ENCODE measurements at regions not wholly inside any gene's neighbourhood (a gene's known extent, or its start where the extent isn't known, plus 50 kb on each side); places are given as distances from the start of the nearest gene placed in this dataset.

GRCh38 chr22:48782326-48782725, 1045.3 kb downstream of the BRD1 start:
- Histone ChIP-seq H3K4me3 (no peak overlapping the region), H3K4me1 (no peaks in the 10 kb centered on the region), H3K27me3 (no peaks in the 10 kb centered on the region), H3K9me3 (peaks cover 0 to 9% of the 10 kb centered on the region in 2 donors), H3K36me3 (no peaks in the 10 kb centered on the region), H3K27ac (no peak overlapping the region)
- DNase-seq (no peak), ATAC-seq (no peak)
- intact Hi-C loops (cut with DNase I): no loop called here
- TF ChIP-seq CTCF (IDR thresholded peaks at IDR 0.05): no peak

GRCh38 chr22:48781868-48782267, 1045.8 kb downstream of the BRD1 start:
- no peak overlapping the region for H3K4me3 ChIP-seq
- no peaks in the 10 kb centered on the region for H3K4me1 ChIP-seq
- H3K27me3 ChIP-seq: no peaks in the 10 kb centered on the region
- H3K9me3 ChIP-seq: peaks cover 0 to 14% of the 10 kb centered on the region in 2 donors
- intact Hi-C loops (cut with DNase I): no loop called here
- DNase-seq (no peak), ATAC-seq (no peak)
- TF ChIP-seq CTCF (IDR thresholded peaks at IDR 0.05): no peak
- no peak overlapping the region for H3K27ac ChIP-seq
- H3K36me3 ChIP-seq: no peaks in the 10 kb centered on the region

GRCh38 chr22:48781391-48781790, 1046.3 kb downstream of the BRD1 start:
- Histone ChIP-seq H3K36me3 (no peaks in the 10 kb centered on the region), H3K27ac (no peak overlapping the region), H3K4me1 (no peaks in the 10 kb centered on the region), H3K27me3 (no peaks in the 10 kb centered on the region), H3K4me3 (no peak overlapping the region), H3K9me3 (peaks cover 0 to 19% of the 10 kb centered on the region in 2 donors)
- no peak for DNase-seq
- TF ChIP-seq CTCF (IDR thresholded peaks at IDR 0.05): no peak
- ATAC-seq: no peak
- intact Hi-C loops (cut with DNase I): no loop called here

DNA sequence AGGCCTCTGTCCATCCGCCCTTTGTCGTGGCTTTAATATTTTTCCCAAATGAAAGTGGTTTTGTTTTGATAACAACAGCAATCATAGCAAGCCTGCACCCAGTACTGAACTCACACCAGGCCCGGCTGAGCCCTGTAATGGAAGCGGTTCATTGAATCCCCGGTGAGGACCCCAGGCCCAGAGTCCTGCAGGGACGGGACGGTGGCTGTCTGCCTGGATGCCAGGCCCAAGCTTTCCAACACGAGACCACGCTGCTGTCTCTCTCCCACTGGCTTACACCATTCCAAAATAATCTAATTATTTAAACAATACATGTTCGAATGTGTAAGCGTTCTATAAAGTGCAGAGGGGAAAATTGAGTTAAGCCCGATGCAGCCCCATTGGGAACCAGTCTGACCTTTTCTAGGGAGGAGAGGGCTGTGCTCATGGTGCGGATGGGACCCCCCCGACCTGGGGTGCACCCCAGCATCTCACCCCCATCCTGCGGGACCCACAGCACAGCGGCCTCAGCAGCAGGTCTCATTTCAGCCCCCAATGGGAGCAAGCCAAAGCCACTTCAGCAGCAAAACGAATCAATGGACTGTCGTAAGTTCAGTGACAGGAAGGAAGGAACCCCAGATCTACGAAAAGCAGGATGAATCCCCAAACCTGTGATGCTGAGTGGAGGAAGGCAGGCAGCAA, 1046.9 kb downstream of the BRD1 start:
- DNase-seq: no peak
- intact Hi-C loops (cut with DNase I): no loop called here
- Histone ChIP-seq H3K4me3 (no peak overlapping the region), H3K27me3 (no peaks in the 10 kb centered on the region), H3K9me3 (peaks cover 0 to 24% of the 10 kb centered on the region in 2 donors), H3K27ac (no peak overlapping the region), H3K4me1 (no peaks in the 10 kb centered on the region), H3K36me3 (no peaks in the 10 kb centered on the region)
- no peak for TF ChIP-seq CTCF (IDR thresholded peaks at IDR 0.05)
- ATAC-seq: no peak

DNA sequence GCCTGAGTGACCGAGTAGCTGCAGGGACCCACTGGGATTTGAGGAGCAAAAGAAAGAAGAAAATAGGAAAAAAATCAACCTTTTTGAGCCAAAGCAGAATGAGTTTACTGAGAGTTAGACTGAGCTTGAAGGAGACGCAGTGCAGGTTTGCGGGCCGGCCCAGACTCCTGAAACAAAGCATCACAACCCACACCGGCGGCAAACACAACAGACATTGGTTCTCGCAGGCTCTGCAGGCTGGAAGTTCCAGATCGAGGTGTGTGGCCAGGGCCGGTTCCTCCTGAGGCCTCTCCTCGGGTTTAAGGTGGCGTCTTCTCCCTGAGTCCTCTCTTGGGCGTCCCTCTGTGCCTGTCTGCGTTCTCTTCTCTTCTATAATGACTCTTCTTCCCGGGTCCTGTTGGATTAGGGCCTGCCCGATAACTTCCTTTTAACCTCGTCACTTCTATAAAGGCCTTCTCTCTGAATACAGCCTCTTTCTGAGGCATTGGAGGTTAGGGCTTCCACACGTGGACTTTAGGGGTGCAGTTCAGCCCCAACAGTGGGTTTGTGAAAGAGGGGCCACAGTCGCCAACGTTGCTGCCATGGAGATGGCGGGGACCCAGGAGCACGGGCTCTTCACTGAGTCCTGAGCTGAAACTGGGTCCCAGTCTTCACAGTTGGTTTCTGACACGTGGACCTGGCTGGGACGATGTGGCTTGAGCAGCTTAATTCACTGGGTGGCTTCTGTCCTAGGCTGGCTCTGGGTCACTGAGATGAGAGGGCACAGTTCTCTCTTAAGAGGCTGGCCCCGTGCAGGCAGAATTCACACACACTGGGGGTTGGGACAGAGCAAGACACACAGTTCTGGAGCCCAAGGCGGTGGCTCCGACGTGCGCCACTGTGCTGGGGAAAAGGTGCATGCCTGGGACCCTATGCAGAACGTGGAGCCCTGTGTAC, 1047.7 kb downstream of the BRD1 start:
- Histone ChIP-seq H3K36me3 (no peaks in the 10 kb centered on the region), H3K27me3 (no peaks in the 10 kb centered on the region), H3K27ac (no peak overlapping the region), H3K4me3 (no peak overlapping the region), H3K9me3 (peaks cover 0 to 24% of the 10 kb centered on the region in 2 donors), H3K4me1 (no peaks in the 10 kb centered on the region)
- intact Hi-C loops (cut with DNase I): no loop called here
- no peak for DNase-seq
- TF ChIP-seq CTCF (IDR thresholded peaks at IDR 0.05): no peak
- ATAC-seq: no peak

Data from left lung (tissue), 4 donors.